Upper lobe of left lung (tissue), 4 donors: ENCODE measurements at regions not wholly inside any gene's neighbourhood (a gene's known extent, or its start where the extent isn't known, plus 50 kb on each side); places are given as distances from the start of the nearest gene placed in this dataset.

Experiments
- CTCF ChIP-seq, 6 experiments: fragments of 450-650 bp in 4 of 6; fragments of 200-600 bp in 2 of 6; sonication (generic) in 2 of 6; IDR thresholded peaks; one replicate each; pipeline ENCODE4 v1.5.1; 2016 to 2019; ENCODE audit warnings: antibody characterized with exemption in 6 of 6
- POLR2AphosphoS5 ChIP-seq, 2 donors: sonication (generic); formaldehyde crosslinking; IDR thresholded peaks; one replicate each; pipeline ENCODE4 v1.5.1; 2017; ENCODE audit warnings: antibody characterized with exemption in 2 of 2

- TF ChIP-seq CTCF (IDR thresholded peaks at IDR 0.05) (no peak), POLR2AphosphoS5 (IDR thresholded peaks at IDR 0.05) (no peak)
Observed at GRCh38 chr11:97367406-97368083, 977.7 kb downstream of the JRKL start.
